T-cell (primary cell): ENCODE measurements at regions not wholly inside any gene's neighbourhood (a gene's known extent, or its start where the extent isn't known, plus 50 kb on each side); places are given as distances from the start of the nearest gene placed in this dataset.
A peak's percentile ranks its signal among the peaks of the same experiment; 100 is the strongest.

Source experiments
- ATAC-seq, 4 experiments: fragments of 200-7000 bp in 3 of 4; fragments of 150-1000 bp in 1 of 4; cut with Tn5 transposase; replicated peaks in 1 of 4; 1 replicate in 3 of 4; 2 replicates in 1 of 4; pipeline ENCODE4 v1.10.0; 2021; ENCODE audit warnings: moderate library complexity in 3 of 4, mild to moderate bottlenecking in 2 of 4, moderate number of reproducible peaks in 1 of 4
- CTCF ChIA-PET, 2 donors: fragments of 300-600 bp; sonication (Branson Sonifier 250); formaldehyde crosslinking; loops; one replicate each; lab custom pipeline; 2022; ENCODE audit warnings: antibody characterized with exemption in 2 of 2; lab: Charles Lee
- POLR2A ChIA-PET, 2 donors: fragments of 300-600 bp; sonication (Branson Sonifier 250); formaldehyde crosslinking; loops; one replicate each; lab custom pipeline; 2022; ENCODE audit warnings: antibody characterized with exemption in 2 of 2; lab: Charles Lee
- DNase-seq, 35 experiments: peaks; one replicate each; pipeline versions ENCODE4 v3.0.0 to v3.0.0-alpha.2; 2013 to 2023
- H3K27ac ChIP-seq: one replicate; pipeline ENCODE4 v1.5.1; 2013; ENCODE audit warnings: low read length
- H3K27me3 ChIP-seq, 2 experiments: replicated peaks in 1 of 2; 1 replicate in 1 of 2; 2 replicates in 1 of 2; pipeline versions ENCODE4 v1.6.1 to v1.7.0; 2013; ENCODE audit warnings: low read length in 1 of 2, mixed read lengths in 1 of 2; ENCODE audit not compliant: control insufficient read depth in 2 of 2, insufficient read depth in 2 of 2; ENCODE audit errors: extremely low read depth in 1 of 2
- H3K36me3 ChIP-seq, 2 donors: 1 replicate in 1 of 2; 2 replicates in 1 of 2; pipeline versions ENCODE4 v1.6.1 to v1.7.0; 2013; ENCODE audit warnings: low read length in 1 of 2; ENCODE audit not compliant: control insufficient read depth in 2 of 2, insufficient read depth in 1 of 2; ENCODE audit errors: extremely low read depth in 1 of 2
- H3K4me1 ChIP-seq, 2 experiments: 1 replicate in 1 of 2; 2 replicates in 1 of 2; pipeline versions ENCODE4 v1.6.1 to v1.7.0; 2013; ENCODE audit warnings: low read length in 2 of 2, mixed read lengths in 1 of 2; ENCODE audit not compliant: insufficient read depth in 2 of 2, control insufficient read depth in 1 of 2; ENCODE audit errors: extremely low read depth in 1 of 2
- H3K4me3 ChIP-seq, 2 donors: 1 replicate in 1 of 2; 2 replicates in 1 of 2; pipeline versions ENCODE4 v1.5.1 to v1.7.0; 2013; ENCODE audit warnings: mild to moderate bottlenecking in 2 of 2, low read length in 1 of 2, moderate library complexity in 1 of 2; ENCODE audit not compliant: control insufficient read depth in 1 of 2; ENCODE audit errors: extremely low read depth in 1 of 2
- H3K9me3 ChIP-seq: 2 replicates; pipeline ENCODE4 v1.7.0; 2013
- H3K27ac Mint-ChIP-seq, 2 donors: one replicate each; pipeline ENCODE4 v1.8.0; 2020 to 2021; ENCODE audit warnings: mild to moderate bottlenecking in 2 of 2, mixed read lengths in 2 of 2
- H3K27me3 Mint-ChIP-seq, 2 donors: one replicate each; pipeline ENCODE4 v1.8.0; 2021 to 2022; ENCODE audit warnings: mixed read lengths in 2 of 2
- H3K36me3 Mint-ChIP-seq: one replicate; pipeline ENCODE4 v1.8.0; 2021; ENCODE audit warnings: mixed read lengths
- H3K4me1 Mint-ChIP-seq, 3 donors: one replicate each; pipeline ENCODE4 v1.8.0; 2020 to 2022; ENCODE audit warnings: mixed read lengths in 3 of 3, mild to moderate bottlenecking in 1 of 3
- H3K4me3 Mint-ChIP-seq, 3 donors: one replicate each; pipeline ENCODE4 v1.8.0; 2020 to 2022; ENCODE audit warnings: mild to moderate bottlenecking in 3 of 3, mixed read lengths in 3 of 3, moderate library complexity in 3 of 3
- H3K9me3 Mint-ChIP-seq, 3 donors: one replicate each; pipeline ENCODE4 v1.8.0; 2020 to 2022; ENCODE audit warnings: mixed read lengths in 3 of 3
- WGBS: methylation state at CpG from one replicate; pipeline ENCODE4 v1.1.5; 2013; ENCODE audit warnings: missing lambda C conversion rate; ENCODE audit not compliant: insufficient coverage; 5-methylcytosine and 5-hydroxymethylcytosine counted together

DNA sequence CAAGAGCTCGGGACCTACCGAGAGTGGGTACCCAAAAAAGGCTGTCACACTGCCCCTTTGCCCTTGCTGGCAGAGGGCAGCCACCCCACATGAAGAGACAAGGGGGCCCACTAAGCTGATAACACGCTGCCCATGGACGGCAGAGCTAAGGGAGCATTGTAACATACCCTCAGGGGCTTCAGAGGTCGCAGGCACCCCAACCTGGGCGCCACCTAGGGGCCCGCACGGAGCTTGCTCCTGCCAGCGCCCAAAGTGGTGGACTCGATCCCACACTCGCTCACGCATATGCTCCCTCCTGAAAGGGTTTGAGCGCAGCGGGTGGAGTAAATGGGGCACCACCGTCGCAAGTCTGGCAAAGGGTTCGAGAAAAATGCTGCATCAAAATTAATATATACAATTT is 975.4 kb downstream of the ZPLD1 start:
- Histone ChIP-seq H3K36me3 (no peaks in the 10 kb centered on the region), H3K9me3 (no peaks in the 10 kb centered on the region), H3K4me1 (no peaks in the 10 kb centered on the region), H3K27ac (no peak overlapping the region), H3K27me3 (no peaks in the 10 kb centered on the region), H3K4me3 (no peak overlapping the region)
- Mint-ChIP-seq H3K27me3 (no peaks in the 10 kb centered on the region), H3K4me3 (no peak overlapping the region), H3K4me1 (no peaks in the 10 kb centered on the region), H3K36me3 (no peaks in the 10 kb centered on the region), H3K27ac (no peak overlapping the region), H3K9me3 (peaks cover 0 to 6% (median 2%) of the 10 kb centered on the region in 3 donors)
- no peak for ATAC-seq
- CTCF ChIA-PET, result no interaction called here
- 80% methylated on average over 12 of the region's 17 CpGs for WGBS
- no peak for DNase-seq
- POLR2A ChIA-PET, result no interaction called here

- Mint-ChIP-seq H3K27ac (no peak overlapping the region), H3K27me3 (no peaks in the 10 kb centered on the region), H3K9me3 (peaks cover 0 to 3% (median 0%) of the 10 kb centered on the region in 3 donors), H3K4me3 (no peak overlapping the region), H3K4me1 (no peaks in the 10 kb centered on the region), H3K36me3 (no peaks in the 10 kb centered on the region)
- H3K36me3 ChIP-seq, result no peaks in the 10 kb centered on the region
- DNase-seq (no peak), ATAC-seq (no peak)
- no peak overlapping the region for H3K27ac ChIP-seq
- H3K4me1 ChIP-seq, result no peaks in the 10 kb centered on the region
- H3K9me3 ChIP-seq, result no peaks in the 10 kb centered on the region
- POLR2A ChIA-PET, result no interaction called here
- no peaks in the 10 kb centered on the region for H3K27me3 ChIP-seq
- CTCF ChIA-PET, result no interaction called here
- 88% methylated on average over 3 of the region's 3 CpGs for whole genome bisulfite sequencing
- H3K4me3 ChIP-seq, result no peak overlapping the region
Observed at GRCh38 chr3:103421460-103421859, 986.6 kb downstream of the ZPLD1 start.

DNA sequence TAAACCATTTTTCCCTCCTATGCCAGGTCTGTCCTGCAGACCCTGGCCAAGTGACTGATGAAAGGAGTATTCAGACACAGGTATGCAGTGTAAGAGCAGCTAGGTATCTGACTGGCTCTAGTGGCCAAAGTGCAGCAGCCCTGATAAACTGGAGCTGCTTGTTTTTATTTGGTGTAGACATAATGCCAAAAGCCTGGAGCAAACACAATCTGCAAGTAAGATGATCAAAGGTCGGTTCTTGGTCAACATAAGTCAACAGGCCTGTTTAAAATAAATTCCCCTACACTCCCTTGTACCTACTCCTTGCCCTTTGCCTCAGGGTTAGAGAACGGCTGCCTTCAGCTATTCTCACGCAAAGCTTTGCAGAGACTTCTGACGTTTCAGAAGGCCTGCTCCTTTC is 1003.1 kb downstream of the ZPLD1 start:
- Mint-ChIP-seq H3K27me3 (no peaks in the 10 kb centered on the region), H3K9me3 (peaks cover 7 to 10% (median 8%) of the 10 kb centered on the region in 3 donors), H3K36me3 (no peaks in the 10 kb centered on the region), H3K27ac (no peak overlapping the region), H3K4me3 (no peak overlapping the region), H3K4me1 (no peaks in the 10 kb centered on the region)
- H3K36me3 ChIP-seq, result no peaks in the 10 kb centered on the region
- no peaks in the 10 kb centered on the region for H3K9me3 ChIP-seq
- H3K27ac ChIP-seq, result no peak overlapping the region
- ATAC-seq (no peak), DNase-seq (no peak)
- no peaks in the 10 kb centered on the region for H3K27me3 ChIP-seq
- H3K4me3 ChIP-seq, result no peak overlapping the region
- ChIA-PET CTCF (no interaction called here), POLR2A (no interaction called here)
- WGBS, result 50% methylated on average over 2 of the region's 4 CpGs
- no peaks in the 10 kb centered on the region for H3K4me1 ChIP-seq

- no peaks in the 10 kb centered on the region for H3K36me3 ChIP-seq
- no peak overlapping the region for H3K4me3 ChIP-seq
- Mint-ChIP-seq H3K27ac (no peak overlapping the region), H3K27me3 (no peaks in the 10 kb centered on the region), H3K4me3 (no peak overlapping the region), H3K9me3 (peaks cover 7 to 10% (median 8%) of the 10 kb centered on the region in 3 donors), H3K36me3 (no peaks in the 10 kb centered on the region), H3K4me1 (no peaks in the 10 kb centered on the region)
- ATAC-seq, result no peak
- POLR2A ChIA-PET, result no interaction called here
- H3K4me1 ChIP-seq, result no peaks in the 10 kb centered on the region
- WGBS, result 88% methylated on average over 1 of the region's 1 CpG
- H3K27ac ChIP-seq, result no peak overlapping the region
- CTCF ChIA-PET, result interaction anchor here in 1 of 2 donors (0.6 kb wide), 1 partner anchor 10 kb away, joined by 3 read pairs; no protein-coding TSS in a partner anchor
- peaks cover 2% of the 10 kb centered on the region for H3K9me3 ChIP-seq
- H3K27me3 ChIP-seq, result no peaks in the 10 kb centered on the region
- no peak for DNase-seq
Observed at GRCh38 chr3:103440539-103441203, 1005.9 kb downstream of the ZPLD1 start.

DNA sequence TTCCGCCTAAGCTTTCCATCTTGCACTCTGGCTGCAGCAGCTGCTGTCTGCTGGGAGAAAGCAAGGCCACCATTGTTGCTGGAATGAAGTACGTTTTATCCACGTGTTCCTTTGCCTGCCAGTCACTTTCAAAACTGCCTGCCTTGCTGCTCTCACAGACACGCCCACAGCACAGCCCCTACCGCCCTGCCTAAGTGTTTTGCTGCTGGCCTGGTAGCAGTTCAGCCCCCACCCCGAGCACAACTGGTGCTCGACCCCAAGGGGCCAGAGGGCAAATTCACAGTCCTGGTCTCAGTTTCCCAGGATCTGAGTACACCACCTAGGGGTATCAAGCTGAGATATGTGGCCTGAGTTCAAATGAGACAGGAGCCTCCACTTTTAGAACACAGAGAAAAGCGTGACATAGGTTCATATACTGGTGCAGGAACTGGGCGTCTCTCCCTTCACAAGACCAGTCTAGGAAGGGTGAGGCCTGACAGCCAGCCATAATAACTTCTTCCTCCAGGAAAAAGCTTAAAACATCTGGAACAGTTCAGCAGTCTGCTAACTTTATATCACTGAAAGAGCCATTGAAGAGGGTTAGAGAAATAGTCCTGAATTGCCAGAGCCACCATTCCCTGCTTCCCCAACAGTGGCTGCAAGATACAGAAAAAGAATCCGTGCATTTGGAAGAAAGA is 1012.3 kb downstream of the ZPLD1 start:
- no peaks in the 10 kb centered on the region for H3K27me3 Mint-ChIP-seq
- Histone ChIP-seq H3K27ac (no peak overlapping the region), H3K4me1 (no peaks in the 10 kb centered on the region), H3K36me3 (no peaks in the 10 kb centered on the region), H3K27me3 (no peaks in the 10 kb centered on the region), H3K4me3 (no peak overlapping the region), H3K9me3 (peaks cover 2% of the 10 kb centered on the region)
- no peaks in the 10 kb centered on the region for H3K4me1 Mint-ChIP-seq
- ChIA-PET POLR2A (no interaction called here), CTCF (no interaction called here)
- 80% methylated on average over 10 of the region's 10 CpGs for WGBS
- DNase-seq (no peak), ATAC-seq (peak in 1 of 4 experiments; percentile 24)
- peaks cover 3 to 6% (median 4%) of the 10 kb centered on the region in 3 donors for H3K9me3 Mint-ChIP-seq
- no peak overlapping the region for H3K27ac Mint-ChIP-seq
- no peaks in the 10 kb centered on the region for H3K36me3 Mint-ChIP-seq
- no peak overlapping the region for H3K4me3 Mint-ChIP-seq

GRCh38 chr3:103453152-103453551 is 1018.3 kb downstream of the ZPLD1 start:
- WGBS, result no CpG with 5 or more reads among the region's 1 CpG
- Histone ChIP-seq H3K4me3 (no peak overlapping the region), H3K9me3 (no peaks in the 10 kb centered on the region), H3K27me3 (no peaks in the 10 kb centered on the region), H3K36me3 (no peaks in the 10 kb centered on the region), H3K27ac (no peak overlapping the region), H3K4me1 (no peaks in the 10 kb centered on the region)
- no peaks in the 10 kb centered on the region for H3K36me3 Mint-ChIP-seq
- CTCF ChIA-PET, result no interaction called here
- POLR2A ChIA-PET, result no interaction called here
- ATAC-seq (no peak), DNase-seq (no peak)
- no peak overlapping the region for H3K27ac Mint-ChIP-seq
- H3K4me1 Mint-ChIP-seq, result no peaks in the 10 kb centered on the region
- H3K4me3 Mint-ChIP-seq, result no peak overlapping the region
- no peaks in the 10 kb centered on the region for H3K27me3 Mint-ChIP-seq
- peaks cover 4 to 18% (median 6%) of the 10 kb centered on the region in 3 donors for H3K9me3 Mint-ChIP-seq
